Ovary (tissue), 3 donors: ENCODE measurements at regions not wholly inside any gene's neighbourhood (a gene's known extent, or its start where the extent isn't known, plus 50 kb on each side); places are given as distances from the start of the nearest gene placed in this dataset.

Experiments
- CTCF ChIP-seq, 3 donors: fragments of 450-650 bp in 2 of 3; fragments of 200-600 bp in 1 of 3; IDR thresholded peaks; one replicate each; pipeline versions ENCODE4 v1.5.1 to v1.8.0; 2016 to 2022; ENCODE audit warnings: antibody characterized with exemption in 3 of 3, mild to moderate bottlenecking in 1 of 3
- EP300 ChIP-seq: sonication (generic); formaldehyde crosslinking; IDR thresholded peaks from one replicate; pipeline ENCODE4 v1.6.1; 2017; ENCODE audit warnings: antibody characterized with exemption
- POLR2A ChIP-seq: fragments of 450-650 bp; IDR thresholded peaks from one replicate; pipeline ENCODE4 v1.6.1; 2017; ENCODE audit warnings: antibody characterized with exemption, mild to moderate bottlenecking, moderate library complexity
- donor health status: DM: no; HTN: no; CAD: no.

- TF ChIP-seq CTCF (IDR thresholded peaks at IDR 0.05) (no peak), POLR2A (no peak), EP300 (no peak)
These were observed 130.0 kb upstream of the UST start for GRCh38 chr6:148616841-148617240.
